Fibroblast of gingiva (primary cell): ENCODE measurements at regions not wholly inside any gene's neighbourhood (a gene's known extent, or its start where the extent isn't known, plus 50 kb on each side); places are given as distances from the start of the nearest gene placed in this dataset.

Experiments
- DNase-seq: peaks from one replicate; pipeline ENCODE4 v3.0.0-alpha.2; 2011; ENCODE audit warnings: low read depth

- DNase-seq = peak; percentile 14
Observed at GRCh38 chr10:3987143-3987974, 202.3 kb upstream of the KLF6 start.

GRCh38 chr10:3986493-3987142 is 201.6 kb upstream of the KLF6 start:
- DNase-seq = no peak

GRCh38 chr10:3982746-3983442 is 197.9 kb upstream of the KLF6 start:
- DNase-seq = no peak

- no peak for DNase-seq
Observed at GRCh38 chr10:3981300-3981699, 196.3 kb upstream of the KLF6 start.

GRCh38 chr10:3980660-3981059 is 195.7 kb upstream of the KLF6 start:
- no peak for DNase-seq

- DNase-seq = no peak
Observed at GRCh38 chr10:3980144-3980543, 195.1 kb upstream of the KLF6 start.

GRCh38 chr10:3978761-3979160 is 193.8 kb upstream of the KLF6 start:
- no peak for DNase-seq

- no peak for DNase-seq
Observed at GRCh38 chr10:3978174-3978573, 193.2 kb upstream of the KLF6 start.

GRCh38 chr10:3977761-3978160 is 192.8 kb upstream of the KLF6 start:
- DNase-seq = no peak

GRCh38 chr10:3976718-3977117 is 191.7 kb upstream of the KLF6 start:
- no peak for DNase-seq

GRCh38 chr10:3976171-3976570 is 191.2 kb upstream of the KLF6 start:
- no peak for DNase-seq

GRCh38 chr10:3975016-3975415 is 190.0 kb upstream of the KLF6 start:
- no peak for DNase-seq

GRCh38 chr10:3972460-3973301 is 187.7 kb upstream of the KLF6 start:
- no peak for DNase-seq

GRCh38 chr10:3971713-3972112 is 186.7 kb upstream of the KLF6 start:
- no peak for DNase-seq

- no peak for DNase-seq
Observed at GRCh38 chr10:3969876-3970666, 185.1 kb upstream of the KLF6 start.

- no peak for DNase-seq
Observed at GRCh38 chr10:3968727-3969126, 183.7 kb upstream of the KLF6 start.

GRCh38 chr10:3964516-3964915 is 179.5 kb upstream of the KLF6 start:
- DNase-seq = no peak

- no peak for DNase-seq
Observed at GRCh38 chr10:3963191-3963673, 178.2 kb upstream of the KLF6 start.

GRCh38 chr10:3961082-3961481 is 176.1 kb upstream of the KLF6 start:
- no peak for DNase-seq

- DNase-seq = no peak
Observed at GRCh38 chr10:3960496-3960895, 175.5 kb upstream of the KLF6 start.
